NOMO-1 treated with DMSO at 0.1 percent for 48 hours (cell line): ENCODE measurements at regions not wholly inside any gene's neighbourhood (a gene's known extent, or its start where the extent isn't known, plus 50 kb on each side); places are given as distances from the start of the nearest gene placed in this dataset.
"Not testable (repeated sequence)": the region's sequence is repeated elsewhere in the genome, so short reads cannot be mapped to it uniquely, and the experiment has no call there.

ENCODE experiments used
- DNase-seq: peaks from one replicate; lab custom pipeline; 2025; ENCODE audit not compliant: unreplicated experiment; lab: John Stamatoyannopoulos, UW

- no peak for DNase-seq
These were observed 176.7 kb upstream of the HMHB1 start for GRCh38 chr5:143635146-143635752.

- no peak for DNase-seq
These were observed 177.3 kb upstream of the HMHB1 start for GRCh38 chr5:143634689-143635088.

GRCh38 chr5:143629871-143630659, 181.9 kb upstream of the HMHB1 start:
- peak; percentile 19 for DNase-seq

GRCh38 chr5:143625048-143625447, 186.9 kb upstream of the HMHB1 start:
- not testable (repeated sequence) for DNase-seq

- no peak for DNase-seq
These were observed 187.5 kb upstream of the HMHB1 start for GRCh38 chr5:143624465-143624864.

- DNase-seq: no peak
These were observed 192.9 kb upstream of the HMHB1 start for GRCh38 chr5:143619040-143619439.

- no peak for DNase-seq
These were observed 193.8 kb upstream of the HMHB1 start for GRCh38 chr5:143618141-143618540.

- DNase-seq: no peak
These were observed 197.1 kb upstream of the HMHB1 start for GRCh38 chr5:143614831-143615230.

GRCh38 chr5:143613329-143613728, 198.6 kb upstream of the HMHB1 start:
- DNase-seq: no peak

GRCh38 chr5:143610946-143611345, 201.0 kb upstream of the HMHB1 start:
- DNase-seq: no peak

- DNase-seq: peak; percentile 85
These were observed 202.7 kb upstream of the NR3C1 start for GRCh38 chr5:143606043-143606752.

- peak; percentile 97 for DNase-seq
These were observed 202.0 kb upstream of the NR3C1 start for GRCh38 chr5:143605403-143606005.

GRCh38 chr5:143601917-143602333, 198.4 kb upstream of the NR3C1 start:
- peak; percentile 52 for DNase-seq

GRCh38 chr5:143601357-143601756, 197.9 kb upstream of the NR3C1 start:
- DNase-seq: no peak

- DNase-seq: peak; percentile 76
These were observed 197.1 kb upstream of the NR3C1 start for GRCh38 chr5:143600396-143601075.

GRCh38 chr5:143599474-143599873, 196.0 kb upstream of the NR3C1 start:
- DNase-seq: no peak

GRCh38 chr5:143596824-143597223, 193.3 kb upstream of the NR3C1 start:
- no peak for DNase-seq

GRCh38 chr5:143594902-143595818, 191.7 kb upstream of the NR3C1 start:
- DNase-seq: no peak

- no peak for DNase-seq
These were observed 190.2 kb upstream of the NR3C1 start for GRCh38 chr5:143593723-143594122.

- peak; percentile 64 for DNase-seq
These were observed 189.2 kb upstream of the NR3C1 start for GRCh38 chr5:143592648-143593047.
